GM19452 (cell line): ENCODE measurements at regions not wholly inside any gene's neighbourhood (a gene's known extent, or its start where the extent isn't known, plus 50 kb on each side); places are given as distances from the start of the nearest gene placed in this dataset.
"Not testable (repeated sequence)": the region's sequence is repeated elsewhere in the genome, so short reads cannot be mapped to it uniquely, and the experiment has no call there.

Experiments used
- ATAC-seq: cut with Tn5 transposase; IDR thresholded peaks from one replicate; pipeline ENCODE4 v1.9.1; 2021; ENCODE audit not compliant: unreplicated experiment

DNA sequence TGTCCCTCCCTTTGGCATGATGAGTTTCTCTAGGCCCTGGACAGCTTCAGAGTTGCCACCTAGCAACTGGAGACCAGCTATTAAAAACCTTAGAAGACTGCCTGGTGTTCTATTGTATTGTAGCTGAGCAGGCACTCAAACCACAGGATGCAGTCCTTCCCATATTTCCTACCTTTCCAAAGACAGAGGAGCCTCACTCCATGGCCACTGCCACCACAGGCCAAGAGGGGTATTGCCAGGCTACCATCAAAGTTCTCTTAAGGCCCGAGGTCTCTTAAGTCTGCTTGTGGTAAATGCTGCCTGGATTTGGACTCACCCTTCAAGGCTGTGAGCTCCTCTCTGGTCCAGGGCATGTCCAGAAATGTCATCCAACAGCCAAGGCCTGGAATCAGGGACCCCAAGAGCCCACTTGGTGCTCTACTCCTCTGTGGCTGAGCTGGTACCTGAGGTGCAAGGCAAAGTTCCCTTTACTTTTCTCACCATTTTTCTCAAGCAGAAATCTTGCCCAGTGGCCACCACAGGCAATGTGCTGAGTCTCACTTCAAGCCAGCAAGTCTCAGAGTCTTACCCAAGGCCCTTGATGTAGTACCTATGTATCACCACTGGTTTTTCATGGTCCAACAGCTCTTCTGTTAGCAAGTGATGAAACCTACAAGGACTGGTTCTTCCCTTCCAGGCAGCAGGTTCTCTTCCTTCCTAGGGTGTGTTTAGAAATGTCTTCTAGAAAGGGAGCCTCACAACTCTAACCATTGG lies 269.4 kb downstream of the AMY1C start:
- no peak for ATAC-seq

DNA sequence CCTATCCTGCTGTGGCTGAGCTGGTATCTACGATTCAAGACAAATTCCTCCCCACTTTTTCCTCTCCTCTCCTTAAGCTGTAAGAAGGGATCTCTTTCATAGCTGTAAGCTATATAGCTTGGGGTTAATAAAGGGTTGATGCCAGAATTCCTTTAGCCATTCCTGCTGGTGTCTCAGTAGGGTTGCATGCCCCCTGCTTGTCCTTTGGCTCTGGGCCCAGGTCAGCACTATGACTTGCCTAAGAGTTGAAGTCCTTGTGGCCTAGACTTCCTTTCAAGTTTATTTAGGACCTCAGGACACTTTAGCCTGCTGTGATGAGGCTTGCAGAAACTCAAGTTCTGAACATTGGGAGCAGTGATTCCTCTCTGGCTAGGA lies 270.0 kb downstream of the AMY1C start:
- no peak for ATAC-seq

DNA sequence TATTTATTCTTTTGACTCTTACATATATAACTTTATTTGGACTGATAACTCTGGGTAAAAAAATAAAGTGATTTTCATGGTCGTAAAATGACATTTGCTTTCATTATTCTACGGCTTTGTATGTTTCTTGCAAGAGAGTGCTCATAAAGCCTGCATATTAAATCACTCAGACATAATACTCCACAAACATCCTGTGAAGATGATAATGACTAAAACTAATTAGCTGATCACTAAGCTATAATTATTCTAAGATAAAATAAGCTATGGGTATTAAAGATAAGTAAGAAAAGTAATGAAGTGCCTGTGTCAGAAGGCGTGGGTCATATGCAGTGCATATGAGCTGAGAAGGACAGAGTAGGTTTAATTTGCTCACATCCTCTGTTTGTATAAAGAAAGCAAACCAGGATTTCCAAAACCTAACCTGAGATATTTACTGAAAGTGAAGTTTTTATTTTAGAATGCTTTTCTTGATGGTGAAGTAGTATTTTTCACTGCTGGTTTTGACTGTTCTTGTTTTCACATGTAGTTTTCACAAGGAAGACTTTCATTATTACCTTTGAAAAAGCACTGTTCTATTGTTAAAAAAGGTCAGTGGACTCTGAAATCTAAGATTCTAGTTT lies 278.8 kb downstream of the AMY1C start:
- ATAC-seq: no peak

DNA sequence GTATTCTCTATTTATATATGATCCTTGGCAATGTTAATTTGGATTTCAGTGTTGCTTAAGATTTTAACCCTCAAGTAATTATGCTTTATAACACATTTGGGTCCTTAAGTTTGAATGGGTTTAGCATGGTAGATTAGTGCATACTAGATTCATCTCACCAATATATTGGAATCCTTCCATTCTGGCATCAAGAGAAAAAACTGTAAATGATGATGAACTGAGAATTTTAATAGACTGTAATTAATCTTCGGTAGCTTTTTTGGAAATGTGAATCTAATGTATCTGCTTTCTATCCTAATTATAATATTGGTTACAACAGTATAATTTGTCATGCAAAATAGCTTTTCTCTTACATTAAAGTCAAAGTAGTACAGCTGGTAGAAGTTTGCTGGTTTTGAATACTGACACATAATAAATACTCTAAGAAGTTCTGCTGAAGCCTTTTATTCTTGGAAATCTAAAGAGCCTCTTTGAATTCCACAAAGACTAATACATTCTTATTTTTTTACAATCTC lies 279.8 kb downstream of the AMY1C start:
- ATAC-seq: no peak

DNA sequence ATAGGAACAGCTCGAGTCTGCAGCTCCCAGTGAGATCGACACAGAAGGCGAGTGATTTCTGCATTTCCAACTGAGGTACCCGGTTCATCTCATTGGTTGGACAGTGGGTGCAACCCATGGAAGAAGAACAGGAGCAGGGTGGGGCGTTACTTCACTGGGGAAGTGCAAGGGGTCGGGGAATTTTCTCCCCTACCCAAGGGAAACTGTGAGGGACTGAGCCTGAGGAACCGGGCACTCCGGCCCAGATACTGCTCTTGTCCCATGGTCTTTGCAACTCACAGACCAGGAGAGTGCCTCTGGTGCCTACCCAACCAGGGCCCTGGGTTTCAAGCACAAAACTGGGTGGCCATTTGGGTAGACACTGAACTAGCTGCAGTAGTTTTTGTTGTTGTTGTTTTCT lies 307.1 kb downstream of the AMY1C start:
- ATAC-seq: no peak

DNA sequence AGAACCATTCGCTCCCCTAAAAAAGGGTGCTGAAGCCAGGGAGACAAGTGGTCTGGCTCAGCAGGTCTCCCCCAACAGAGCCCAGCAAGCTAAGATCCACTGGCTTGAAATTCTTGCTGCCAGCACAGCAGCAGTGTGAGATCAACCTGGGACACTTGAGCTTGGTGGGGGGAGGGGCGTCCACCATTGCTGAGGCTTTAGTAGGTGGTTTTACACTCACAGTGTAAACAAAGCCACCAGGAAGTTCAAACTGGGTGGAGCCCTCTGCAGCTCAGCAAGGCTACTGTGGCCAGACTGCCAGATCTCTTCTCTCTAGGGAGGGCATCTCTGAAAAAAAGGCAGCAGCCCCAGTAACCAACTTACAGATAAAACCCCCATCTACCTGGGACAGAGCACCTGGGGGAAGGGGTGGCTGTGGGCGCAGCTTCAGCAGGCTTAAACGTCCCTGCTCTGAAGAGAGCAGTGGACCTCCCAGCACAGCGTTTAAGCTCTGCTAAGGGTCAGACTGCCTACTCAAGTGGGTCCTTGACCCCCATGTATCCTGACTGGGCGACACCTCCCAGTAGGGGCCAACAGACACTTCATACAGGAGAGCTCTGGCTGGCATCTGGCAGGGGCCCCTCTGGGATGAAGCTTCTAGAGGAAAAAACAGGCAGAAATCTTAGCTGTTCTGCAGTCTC lies 307.7 kb downstream of the AMY1C start:
- ATAC-seq: not testable (repeated sequence)

DNA sequence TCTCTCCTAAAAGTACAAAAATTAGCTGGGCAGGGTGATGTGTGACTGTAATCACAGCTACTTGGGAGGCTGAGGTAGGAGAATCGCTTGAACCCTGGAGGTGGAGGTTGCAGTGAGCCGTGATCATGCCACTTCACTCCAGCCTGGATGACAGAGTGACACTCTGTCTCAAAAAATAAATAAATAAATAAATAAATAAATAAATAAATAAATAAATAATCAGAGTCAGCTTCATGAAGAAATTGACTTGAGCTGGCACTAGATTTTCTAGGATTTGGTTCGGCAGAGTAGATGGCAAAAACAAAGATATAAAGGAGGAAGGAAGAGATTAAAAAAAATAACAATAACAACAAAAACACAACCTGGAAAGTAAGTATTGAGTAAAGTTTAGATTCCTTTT lies 311.9 kb downstream of the AMY1C start:
- ATAC-seq: not testable (repeated sequence)

DNA sequence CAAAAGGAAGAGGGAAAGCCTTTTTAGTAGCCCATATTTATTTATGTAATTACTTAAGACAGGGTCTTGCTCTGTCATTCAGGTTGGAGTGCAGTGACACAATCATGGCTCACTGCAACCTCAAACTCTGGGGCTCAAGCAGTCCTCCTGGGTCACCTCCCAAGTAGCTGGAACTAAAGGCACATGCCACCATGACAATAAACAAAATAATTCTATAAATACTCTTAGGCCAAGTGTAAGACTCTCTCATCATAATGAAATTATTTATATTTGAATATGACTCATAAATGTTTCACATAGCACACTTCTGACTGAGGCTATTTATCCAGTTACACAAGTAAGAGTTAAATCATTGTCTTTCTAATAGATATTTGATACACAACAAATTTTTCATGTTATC lies 314.7 kb downstream of the AMY1C start:
- ATAC-seq: no peak

DNA sequence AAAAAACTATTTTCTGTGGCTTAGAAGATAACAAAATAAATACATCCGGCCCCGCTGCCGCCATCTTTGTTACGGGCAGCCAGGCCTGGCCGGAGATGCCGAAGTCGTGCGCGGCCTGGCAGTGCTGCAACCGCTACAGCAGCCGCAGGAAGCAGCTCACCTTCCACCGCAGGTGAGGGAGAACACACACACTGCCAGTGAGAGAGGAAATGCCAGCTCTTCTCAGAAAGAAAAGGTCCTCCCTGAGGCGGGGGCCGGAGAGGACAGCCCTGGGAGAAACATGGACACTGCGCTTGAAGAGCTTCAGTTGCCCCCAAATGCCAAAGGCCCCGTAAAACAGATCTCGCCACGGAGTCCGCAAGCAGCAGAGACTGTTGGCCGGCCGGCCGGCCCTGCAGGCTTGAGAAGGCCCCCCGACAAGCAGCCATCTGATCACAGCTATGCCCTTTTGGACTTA lies 323.2 kb downstream of the AMY1C start:
- no peak for ATAC-seq

DNA sequence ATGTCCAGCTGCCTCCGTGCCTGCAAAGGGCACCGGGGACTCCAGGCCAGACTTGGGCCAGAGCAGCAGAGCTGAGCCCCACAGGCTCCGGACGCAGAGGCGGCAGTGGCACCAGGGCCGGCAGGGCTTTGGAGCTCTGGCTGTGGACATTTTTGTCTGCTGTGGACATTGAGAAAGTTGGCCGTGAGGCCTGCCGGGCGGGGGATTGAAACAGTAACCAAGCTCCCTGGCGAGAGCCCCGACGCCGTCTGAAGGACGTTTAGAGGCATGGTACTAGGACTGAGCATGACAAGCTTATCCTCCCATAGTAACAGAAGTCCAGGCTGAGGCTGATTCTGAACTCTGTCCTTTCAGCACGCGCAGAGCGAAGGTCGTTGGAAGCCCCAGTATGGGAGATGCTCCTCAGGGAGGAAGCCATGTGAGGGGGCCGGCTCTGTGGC lies 323.8 kb downstream of the AMY1C start:
- no peak for ATAC-seq

DNA sequence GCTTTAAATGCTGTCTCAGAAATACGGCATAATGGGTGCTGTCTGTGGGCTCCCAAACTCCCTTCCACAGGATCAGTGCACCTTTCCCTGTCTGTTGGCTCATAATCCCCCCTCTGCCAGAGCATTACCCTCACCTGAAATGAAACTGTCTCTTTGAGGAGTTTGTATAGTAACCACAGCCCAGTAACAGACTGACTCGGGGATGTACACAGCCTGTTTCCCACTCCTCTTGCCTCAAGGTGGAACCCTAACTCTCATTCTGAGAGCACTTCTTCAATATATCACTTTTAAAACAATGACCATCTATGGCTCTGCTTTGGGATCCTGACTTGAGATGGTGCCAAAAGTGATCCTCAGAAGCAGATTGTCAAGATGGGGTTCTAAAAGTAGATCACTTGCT lies 332.5 kb downstream of the AMY1C start:
- no peak for ATAC-seq

DNA sequence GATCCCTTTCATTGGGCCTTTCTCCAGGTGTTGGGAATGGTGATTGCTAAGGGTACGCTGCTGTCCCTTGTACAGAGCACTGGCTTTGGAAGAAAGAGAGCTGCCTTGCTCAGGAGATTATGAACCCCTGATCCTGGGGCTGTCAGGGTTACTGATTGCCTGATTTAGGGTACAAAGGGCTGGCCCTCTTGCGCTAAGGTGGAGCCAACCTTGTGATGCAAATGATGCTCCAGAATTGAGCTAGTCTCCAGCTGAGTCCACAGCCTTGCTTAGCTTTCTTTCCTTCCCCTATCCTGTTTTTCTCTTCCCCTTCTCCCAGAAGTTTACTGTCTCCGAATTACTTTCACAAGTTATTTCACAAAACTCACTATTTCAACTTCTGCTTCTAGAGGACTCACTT lies 334.7 kb downstream of the AMY1C start:
- no peak for ATAC-seq

DNA sequence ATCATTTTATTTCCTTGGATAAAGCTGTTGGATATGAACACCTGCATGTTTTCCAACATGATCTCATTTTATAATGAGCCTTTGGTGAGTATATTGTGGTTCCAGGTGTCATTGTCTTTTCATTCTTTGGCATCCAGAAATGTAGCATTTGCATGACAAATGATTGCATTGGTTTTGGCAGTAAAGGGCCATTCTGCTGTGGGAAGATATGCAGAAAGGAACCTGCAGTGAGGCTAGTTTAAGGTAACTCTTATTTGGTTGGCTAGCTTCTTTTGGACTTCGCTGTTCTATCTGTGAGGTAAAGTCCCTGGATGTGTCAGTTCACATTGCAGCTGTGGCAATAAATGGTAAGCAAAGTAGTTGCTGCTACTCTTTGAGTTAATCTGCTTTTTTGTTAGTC lies 343.0 kb downstream of the AMY1C start:
- ATAC-seq: no peak

DNA sequence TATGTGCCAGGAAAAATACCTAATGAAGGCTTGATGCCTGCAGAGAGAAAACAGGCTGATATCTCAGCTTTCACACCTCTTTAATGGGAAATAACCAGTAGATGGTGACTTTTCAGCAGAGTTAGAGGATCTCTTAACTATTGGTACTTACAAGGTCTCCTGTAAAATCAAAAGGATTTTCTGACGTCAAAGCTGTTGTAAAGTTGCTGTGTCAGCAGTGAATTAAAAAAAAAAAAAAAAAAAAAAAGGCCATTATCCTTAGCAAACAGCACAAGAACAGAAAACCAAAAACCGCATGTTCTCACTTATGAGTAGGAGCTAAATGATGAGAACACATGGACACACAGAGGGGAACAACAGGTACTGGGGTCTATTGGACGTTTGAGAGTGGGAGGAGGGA lies 349.1 kb downstream of the AMY1C start:
- no peak for ATAC-seq

DNA sequence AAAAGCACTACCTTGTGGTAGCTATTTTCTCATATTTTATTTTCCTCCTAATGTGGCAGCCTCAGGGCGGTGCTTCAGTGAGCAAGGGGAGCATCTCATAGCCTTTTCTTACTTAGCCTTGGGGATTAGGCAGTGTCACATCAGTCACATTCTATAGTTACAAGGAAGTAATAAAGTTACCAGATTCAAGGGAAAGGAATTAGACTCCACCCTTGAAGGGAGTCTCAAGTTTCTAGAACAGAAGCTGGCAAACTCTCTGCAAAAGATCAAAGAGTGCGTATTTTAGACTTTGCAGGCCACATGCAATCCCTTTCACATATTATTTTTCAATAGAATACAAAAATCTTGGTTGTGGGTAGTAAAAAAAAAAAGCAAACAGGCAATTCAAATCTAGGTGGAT lies 350.4 kb downstream of the AMY1C start:
- ATAC-seq: no peak

DNA sequence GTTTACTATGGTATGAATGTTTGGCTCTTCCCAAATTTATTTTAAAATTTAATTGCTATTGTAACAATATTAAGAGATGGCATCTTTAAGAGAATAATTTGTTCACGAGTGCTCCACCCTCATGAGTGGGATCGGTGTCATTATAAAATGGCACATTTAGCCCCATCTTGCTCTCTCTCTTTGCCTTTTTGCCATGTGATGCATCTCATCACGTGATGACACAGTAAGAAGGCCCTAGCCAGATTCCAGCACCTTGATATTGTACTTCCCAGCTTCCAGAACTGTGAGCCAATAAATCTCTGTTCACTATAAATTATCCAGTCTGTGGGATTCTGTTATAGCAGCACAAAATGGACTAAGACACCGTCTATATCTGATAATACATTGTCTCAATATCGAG lies 355.8 kb downstream of the AMY1C start:
- no peak for ATAC-seq

DNA sequence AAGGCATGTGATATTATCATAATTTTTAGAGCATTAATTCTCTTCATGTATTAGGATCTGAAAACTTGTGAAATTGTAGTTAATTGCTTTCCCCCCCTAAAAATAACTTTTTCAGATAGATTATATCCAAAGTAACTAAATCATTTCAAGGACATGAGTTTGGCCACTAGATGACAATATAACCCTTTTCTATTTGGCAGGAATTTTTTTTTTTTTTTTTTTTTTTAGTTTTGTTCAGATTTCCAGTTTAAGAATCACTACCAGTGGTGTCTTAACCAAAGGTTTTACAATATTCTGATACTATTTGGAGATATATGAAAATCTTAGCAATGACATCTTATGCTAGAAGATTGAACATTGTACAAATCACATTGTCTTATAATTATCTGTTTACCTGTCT lies 370.8 kb downstream of the AMY1C start:
- ATAC-seq: no peak

DNA sequence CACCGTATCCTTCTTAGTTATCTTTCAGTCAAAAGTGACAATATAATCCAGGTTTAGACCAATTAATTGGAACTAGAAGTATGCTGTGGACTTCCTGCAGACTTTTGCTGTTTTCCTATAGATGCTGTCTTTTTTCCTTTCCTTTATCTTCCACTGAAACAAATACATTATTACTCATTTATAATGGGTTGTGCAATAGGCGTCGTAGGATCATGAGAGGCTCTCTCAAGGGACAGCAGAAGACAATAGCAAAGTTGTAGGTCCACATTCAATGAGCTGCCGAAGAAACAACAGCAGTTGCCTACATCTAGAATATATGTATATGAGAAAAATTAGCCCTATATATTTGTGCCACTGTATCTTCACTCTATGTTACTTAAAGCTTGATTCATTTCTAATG lies 371.6 kb downstream of the AMY1C start:
- ATAC-seq: no peak

DNA sequence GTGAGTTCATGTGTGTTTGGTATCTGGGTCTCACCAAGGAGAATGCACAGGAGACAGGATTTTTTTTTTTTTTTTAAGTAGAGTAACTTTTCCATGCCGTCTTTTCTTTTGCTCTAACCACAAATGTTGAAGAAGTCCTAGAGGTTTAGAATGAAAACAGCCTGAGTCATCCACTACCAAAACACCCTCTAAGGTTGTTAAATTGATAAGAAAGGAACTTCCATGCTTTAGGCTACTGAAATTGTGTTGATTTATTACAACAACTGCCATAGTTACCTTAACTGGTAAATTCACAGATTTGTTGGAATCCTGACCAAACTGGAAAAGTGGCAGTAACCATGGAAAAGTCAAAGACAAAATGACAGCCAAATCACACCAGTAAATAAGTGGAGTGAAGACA lies 375.6 kb downstream of the AMY1C start:
- no peak for ATAC-seq

DNA sequence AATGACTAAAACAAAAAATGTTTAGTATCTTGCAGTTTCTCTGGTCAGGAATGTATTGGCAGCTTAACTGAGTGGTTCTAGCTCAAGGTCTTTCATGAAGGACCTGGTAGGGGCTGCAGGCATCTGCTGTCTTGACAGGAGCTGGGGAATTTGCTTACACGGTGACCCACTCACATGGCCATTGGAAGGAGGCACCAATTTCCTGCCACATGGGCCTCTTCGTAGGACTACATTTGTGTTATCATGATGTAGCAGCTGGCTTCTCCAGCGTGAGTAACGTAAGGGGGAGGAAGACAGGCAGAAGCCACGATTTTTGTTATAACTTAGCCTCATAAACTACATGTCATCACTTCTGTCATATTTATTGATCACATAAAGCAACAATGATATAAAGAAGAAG lies 376.3 kb downstream of the AMY1C start:
- ATAC-seq: no peak

DNA sequence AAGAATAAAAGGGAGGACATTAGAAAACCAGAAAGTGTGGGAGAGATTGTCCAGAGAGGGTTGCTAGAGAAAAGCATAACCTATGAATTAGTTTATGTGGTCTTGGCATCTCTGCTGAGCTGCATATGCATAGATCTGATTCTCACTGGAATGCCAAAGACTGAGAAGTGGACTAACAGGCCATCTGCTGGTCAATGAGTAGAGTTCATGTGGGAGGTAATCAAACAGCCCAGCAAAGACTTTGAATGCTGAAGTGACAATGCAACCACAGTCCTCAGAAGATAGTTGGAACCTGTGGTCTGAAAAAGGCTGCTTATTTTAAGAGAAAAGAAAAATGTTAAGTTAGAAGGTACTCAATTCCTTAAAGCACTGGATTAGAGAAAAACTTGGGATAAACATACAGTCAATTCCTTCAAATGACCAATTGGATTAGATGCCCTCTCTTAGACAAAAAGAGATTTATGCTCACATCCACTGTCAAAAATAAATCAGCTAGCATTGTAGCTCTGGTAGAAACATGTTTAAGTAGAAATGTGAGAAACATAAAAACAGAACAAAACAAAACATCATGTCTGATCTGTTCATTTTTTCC lies 382.8 kb downstream of the AMY1C start:
- ATAC-seq: peak; percentile 71

DNA sequence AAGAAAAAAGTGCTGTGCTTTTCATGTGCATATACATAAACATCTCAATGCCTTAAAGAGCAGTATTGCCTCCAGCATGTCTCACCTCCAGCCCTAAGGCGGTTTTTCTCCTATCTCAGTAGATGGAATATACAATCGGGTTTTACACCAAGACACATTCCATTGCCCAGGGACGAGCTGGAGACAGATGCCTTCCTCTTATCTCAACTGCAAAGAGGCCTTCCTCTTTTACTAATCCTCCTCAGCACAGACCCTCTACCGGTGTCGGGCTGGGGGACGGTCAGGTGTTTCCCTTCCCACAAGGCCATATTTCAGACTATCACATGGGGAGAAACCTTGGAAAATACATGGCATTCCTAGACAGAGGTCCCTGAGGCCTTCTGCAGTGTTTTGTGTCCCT lies 385.3 kb downstream of the AMY1C start:
- ATAC-seq: not testable (repeated sequence)
